ENCODE measurements at regions not wholly inside any gene's neighbourhood (a gene's known extent, or its start where the extent isn't known, plus 50 kb on each side); places are given as distances from the start of the nearest gene placed in this dataset.

- no peak for TF ChIP-seq CTCF (conservative IDR thresholded peaks at IDR 0.05; ENCODE audit: low read depth, low read length)
- no peak for TF ChIP-seq EZH2 (IDR thresholded peaks at IDR 0.05; ENCODE audit: borderline replicate concordance, low read depth, low read length, poor library complexity, severe bottlenecking)
These were observed 194.6 kb downstream of the ATXN7L3B start for GRCh38 chr12:74732164-74732784.

Data from A673 (cell line).